Stimulated activated CD8-positive, alpha-beta memory T cell treated with anti-CD3 and anti-CD28 coated beads, Interleukin-12 subunit alpha, Interleukin-12 subunit beta, amount 100 ng/mL, for 4 hours (primary cell): ENCODE measurements at regions not wholly inside any gene's neighbourhood (a gene's known extent, or its start where the extent isn't known, plus 50 kb on each side); places are given as distances from the start of the nearest gene placed in this dataset.

Experiments
- DNase-seq: peaks from one replicate; pipeline ENCODE4 v3.0.0-alpha.2; 2020; ENCODE audit warnings: low read depth

DNA sequence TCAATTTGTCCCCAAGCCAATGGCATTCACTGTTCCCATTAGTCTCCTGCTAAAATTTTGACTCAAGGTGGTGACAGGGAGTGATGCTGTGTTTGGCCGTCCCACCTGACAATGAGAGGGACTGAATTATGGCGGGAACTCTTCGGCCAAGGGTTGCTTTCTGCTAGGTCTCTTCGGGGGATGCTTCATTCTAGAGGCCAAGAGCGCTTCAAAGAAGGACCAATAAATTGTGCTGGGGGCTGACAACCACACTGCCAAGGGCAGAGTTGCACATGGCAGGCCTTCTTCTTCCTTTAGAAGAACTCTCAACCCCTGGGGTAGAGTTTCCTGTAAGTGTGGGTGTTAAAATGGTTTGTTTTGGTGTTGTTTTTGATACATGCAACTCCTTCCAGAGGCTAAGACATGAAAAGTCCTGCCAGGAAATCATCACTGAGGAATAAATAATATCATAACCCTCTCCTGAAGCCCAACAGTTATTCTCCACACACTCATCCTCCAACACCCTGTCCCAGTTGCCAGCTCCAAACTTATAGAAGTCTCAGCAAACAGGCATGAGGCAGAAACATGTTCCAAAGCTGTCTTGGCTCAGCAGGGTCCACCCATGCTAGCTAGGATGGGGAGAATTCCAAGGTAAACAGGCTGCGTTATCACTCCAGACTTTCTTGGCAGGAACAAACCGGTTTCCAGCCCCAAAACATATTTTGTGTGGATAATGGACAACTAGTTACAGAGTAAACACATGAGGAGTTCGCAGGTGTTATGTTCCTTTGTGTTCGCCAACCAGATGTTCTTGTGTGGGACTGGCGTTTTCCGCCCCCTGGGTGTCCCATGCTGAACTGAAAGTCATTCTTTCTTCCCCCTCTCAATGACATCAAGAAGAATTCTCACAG is 396.7 kb upstream of the RGMA start:
- DNase-seq, result no peak

DNA sequence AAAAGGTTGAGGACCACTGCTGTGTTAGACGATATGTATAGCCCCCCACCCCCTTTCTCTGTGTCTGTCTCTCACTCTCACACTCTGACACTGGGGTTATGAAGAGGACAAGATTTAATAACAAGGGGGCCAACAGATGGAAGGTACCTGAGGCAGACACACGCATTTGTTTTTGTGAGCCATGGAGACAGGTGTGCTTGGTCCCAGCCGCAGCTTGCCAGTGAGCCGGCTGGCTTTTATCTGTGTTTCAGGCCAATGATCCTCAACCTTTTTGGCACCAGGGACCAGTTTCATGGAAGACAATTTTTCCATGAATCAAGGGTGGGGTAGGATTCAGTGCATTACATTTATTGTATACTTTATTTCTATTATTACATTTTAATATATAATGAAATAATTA is 394.9 kb upstream of the RGMA start:
- DNase-seq, result no peak

DNA sequence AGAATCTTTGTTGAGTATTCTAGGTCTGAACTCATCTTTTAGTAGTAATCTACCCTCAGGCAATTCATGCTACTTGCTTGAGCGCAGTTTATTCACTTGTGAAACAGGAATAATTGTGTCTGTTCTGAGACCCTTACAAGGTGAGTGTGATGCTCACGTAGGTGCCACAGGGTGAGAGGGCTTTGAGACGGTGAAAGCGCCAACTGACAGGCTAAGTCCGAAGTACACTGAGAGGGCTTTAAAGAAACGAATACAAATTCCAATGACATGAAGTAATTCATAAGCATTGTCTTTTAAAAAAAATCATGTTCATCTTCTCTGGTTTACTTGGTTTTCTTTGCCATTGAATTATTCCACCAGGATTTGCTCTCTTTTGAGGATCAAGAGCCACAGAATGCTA is 393.7 kb upstream of the RGMA start:
- DNase-seq, result no peak

DNA sequence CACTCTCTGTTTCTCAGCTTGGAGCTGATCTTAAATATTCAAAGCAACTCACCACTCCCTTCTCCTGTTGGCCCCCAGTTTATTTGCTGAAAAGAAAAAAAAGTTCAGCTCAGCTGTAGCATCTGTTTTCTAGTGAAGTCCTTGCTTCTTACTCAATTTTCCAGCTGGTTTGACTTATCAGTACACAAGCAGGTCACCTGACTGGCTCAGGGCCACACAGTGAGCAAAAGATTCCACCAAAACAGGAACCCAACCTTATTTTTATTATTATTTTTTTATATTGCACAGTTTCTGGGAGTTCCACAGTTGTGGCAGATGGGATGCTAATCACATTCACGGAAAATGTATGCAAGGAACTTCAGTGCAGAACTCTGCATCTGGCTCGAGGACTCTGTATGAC is 390.7 kb upstream of the RGMA start:
- DNase-seq, result no peak

DNA sequence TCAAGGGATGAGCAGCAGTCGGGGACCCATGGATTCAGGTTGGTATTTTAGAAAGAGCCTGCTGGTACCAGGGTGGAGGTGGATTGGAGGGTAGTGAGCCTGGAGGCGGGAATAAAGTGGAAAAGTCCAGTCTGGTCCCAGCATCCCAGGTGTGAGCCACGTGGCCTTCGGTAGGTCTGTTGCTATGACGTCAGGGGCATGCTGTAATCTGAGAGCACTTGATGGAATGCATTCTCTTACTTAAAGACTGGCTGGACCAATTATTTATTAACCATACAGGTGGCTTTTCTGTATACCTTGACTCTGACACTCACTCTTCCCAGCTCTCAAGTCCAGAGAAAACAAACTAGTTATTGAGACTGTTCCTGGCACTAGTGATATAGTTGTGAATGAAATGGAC is 389.9 kb upstream of the RGMA start:
- DNase-seq, result no peak

DNA sequence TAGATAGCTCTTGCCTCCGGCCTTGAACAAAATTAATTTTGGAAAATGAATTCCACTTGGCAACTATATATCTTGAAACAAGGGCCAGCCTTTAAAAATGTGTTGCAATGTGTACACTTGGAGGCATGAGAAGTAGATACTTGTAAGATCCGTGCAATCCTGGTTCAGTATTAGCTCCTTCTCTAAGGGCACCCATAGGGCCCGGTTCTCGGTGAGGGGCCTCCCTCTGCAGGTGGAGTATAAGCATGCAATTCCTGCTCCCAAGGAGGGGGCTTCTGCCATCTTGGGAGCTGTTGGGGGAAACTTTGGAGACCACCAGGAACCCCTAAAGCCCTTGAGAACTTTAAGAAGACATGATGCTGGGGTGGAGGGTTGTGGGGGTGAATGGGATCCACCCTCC is 388.7 kb upstream of the RGMA start:
- DNase-seq, result no peak

DNA sequence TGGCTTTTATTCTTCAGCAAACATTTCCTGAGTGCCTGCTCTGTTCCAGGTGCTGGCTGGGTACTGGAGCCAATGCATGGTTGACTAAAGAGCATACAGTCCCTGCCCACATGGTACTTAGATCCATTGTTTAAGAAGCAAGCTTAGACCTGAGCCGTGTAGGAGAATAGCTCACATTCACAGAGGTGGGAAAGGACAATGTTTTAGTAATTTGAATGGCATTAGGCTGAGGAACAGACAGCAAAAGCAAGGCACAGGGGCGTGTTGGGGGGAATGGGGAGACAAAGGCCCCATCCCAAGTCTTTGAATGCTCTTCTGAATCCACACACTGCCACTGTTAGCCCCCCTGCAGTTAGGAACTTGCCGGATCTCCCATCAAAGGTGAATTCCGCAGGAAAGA is 388.2 kb upstream of the RGMA start:
- DNase-seq, result no peak

DNA sequence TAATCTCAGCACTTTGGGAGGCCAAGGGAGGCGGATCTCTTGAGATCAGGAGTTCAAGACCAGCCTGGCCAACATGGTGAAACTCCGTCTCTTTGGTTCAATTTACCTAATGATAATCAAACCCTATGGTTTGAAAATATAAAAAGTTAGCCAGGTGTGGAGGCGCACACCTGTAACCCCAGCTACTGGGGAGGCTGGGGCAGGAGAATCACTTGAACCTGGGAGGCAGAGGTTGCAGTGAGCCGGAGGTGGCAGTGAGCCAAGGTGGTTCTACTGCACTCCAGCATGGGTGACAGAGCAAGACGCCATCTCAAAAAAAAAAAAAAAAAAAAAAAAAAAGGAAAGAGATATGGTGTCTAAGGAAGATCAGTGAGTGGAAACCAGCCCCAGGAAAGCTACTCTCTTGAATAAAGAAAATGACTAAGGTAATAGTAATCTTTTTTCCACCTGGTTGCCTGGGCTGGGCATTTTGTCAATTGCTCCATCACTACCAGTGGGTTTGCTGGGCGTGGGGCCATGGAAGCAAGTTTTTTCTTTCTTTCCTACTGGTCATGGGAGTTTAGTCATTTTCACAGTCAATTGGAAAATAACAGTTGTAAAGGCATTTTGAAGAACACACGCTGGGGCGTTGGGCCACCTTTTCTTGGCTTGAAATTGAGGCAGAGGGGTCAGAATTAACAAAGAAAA is 387.6 kb upstream of the RGMA start:
- DNase-seq, result no peak

DNA sequence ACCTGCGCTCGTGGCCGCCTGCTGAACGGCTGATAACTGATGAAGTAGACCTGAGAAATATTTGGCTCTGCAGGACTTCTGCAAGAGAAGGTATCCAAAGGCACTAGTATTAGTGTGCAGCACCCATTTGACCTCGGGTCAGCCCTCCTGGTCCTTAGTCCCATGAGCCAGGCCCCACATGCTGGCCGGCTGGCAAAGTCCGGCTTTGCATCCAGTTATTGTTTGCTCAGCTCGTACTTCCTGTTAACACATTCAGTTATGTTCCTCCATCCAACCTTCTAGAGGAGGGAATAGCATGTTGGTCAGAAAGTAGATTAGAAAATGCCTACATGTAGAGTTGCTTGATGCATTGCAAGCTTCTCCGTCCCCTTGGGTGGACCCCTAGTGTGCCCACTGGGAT is 385.7 kb upstream of the RGMA start:
- DNase-seq, result no peak

DNA sequence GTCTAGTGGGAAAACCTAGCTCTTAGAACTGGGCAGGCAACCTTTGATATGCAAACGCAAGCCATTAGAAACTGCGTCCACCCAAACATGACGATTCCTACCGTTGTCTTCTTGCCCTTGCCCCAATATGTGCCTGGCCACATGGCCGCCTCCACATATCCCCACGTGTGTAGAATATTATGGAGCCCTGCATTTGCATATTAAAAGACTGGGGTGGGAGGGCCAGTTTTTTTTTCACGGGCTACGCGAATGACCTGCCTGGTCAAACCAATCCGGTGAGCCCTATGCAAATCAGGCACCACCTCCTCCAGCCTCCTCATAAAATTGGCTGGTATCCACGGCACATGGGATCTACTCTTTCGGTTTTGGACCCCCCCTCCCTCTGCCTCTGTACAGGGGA is 381.0 kb upstream of the RGMA start:
- DNase-seq, result no peak

DNA sequence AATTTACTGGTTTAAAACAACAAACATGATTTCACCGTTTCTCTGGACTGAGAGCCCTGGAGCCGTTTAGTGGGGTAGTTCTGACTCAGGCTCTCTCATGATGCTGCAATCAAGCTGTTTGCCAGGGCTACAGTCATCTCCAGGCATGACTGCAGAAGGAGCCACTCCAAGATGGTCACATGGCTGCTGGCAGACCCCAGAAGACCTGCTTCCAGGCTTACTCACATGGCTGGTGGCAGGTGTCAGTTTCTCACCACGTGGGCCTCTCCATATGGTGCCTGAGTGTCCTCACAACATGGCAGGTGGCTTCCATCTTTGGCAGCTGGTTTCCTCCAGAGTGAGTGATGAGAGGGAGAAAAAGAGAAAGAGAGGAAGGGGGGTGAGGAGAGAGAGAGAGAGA is 378.3 kb upstream of the RGMA start:
- no peak for DNase-seq

DNA sequence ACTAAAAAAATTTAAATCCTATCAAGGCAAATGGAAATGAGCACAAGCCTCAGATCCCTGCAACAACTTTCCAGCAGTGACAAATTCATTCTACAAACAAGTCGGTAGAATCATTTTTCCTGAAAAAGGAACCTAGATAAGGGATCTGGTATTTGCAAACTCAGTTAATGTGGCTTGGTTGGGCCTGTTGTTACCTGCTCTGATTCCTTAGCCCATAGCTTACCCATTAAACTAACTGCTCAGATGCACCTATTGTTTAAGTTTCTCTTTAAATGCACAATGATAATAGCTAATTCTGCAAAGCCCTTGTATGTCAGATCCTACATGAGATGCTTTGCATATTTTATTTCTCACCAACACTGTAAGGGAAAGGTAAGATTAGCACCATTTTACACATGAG is 377.4 kb upstream of the RGMA start:
- no peak for DNase-seq

DNA sequence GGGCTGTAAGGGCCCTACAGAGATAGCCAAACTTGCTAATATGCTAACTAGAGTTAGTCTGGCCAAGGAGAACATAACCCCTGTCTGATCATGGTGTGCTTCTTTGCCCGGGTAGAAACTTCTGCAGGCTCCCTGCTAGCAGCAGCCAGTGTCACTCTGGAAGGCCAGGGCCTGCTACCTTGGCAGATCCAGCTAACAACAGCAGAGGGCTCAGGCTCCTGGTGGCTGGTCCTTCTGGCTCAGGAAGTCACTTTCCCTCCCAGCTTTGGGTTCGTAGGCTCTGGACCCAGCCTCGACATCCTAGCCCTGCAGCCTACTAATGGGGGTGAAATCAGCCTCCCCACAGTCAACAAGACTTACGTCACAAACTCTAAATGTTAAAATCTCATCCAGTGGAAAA is 373.7 kb upstream of the RGMA start:
- no peak for DNase-seq

DNA sequence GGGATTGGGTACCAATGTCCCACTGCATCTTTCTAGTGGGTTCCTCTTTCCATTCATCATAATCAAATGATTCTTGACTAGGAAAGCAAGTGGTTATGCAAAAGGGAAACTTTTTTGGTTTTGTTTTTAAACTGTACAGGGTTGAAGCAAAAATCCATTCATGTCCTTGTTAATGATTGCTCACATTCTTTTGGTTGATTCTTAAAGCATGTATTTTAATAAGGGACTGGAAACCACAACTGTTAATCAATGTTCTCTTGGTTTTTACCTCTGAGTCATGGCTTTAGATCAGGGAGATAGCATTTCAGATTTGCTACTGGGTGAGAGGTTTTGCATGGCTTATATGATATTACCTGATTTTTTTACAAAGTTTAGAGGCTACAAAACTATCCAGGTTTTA is 371.7 kb upstream of the RGMA start:
- DNase-seq, result no peak

DNA sequence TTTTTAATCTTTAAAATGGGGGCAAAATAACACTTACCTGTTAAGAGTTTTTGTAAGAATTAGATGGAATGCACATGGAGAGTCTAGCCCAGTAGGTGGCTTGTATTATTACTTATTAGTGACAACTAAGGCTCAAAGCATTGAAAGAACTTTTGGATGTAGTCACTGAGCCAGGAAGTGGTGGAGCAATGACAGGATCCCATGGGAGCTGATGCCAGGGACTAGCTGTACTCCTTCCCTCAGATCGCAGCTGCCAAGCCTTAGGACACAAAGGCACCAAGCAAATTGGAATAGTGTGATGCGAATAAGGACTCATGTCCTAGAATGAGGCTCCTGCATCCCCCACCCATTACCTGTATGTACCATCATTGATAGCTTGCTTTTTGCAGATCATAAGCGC is 370.4 kb upstream of the RGMA start:
- DNase-seq, result no peak

DNA sequence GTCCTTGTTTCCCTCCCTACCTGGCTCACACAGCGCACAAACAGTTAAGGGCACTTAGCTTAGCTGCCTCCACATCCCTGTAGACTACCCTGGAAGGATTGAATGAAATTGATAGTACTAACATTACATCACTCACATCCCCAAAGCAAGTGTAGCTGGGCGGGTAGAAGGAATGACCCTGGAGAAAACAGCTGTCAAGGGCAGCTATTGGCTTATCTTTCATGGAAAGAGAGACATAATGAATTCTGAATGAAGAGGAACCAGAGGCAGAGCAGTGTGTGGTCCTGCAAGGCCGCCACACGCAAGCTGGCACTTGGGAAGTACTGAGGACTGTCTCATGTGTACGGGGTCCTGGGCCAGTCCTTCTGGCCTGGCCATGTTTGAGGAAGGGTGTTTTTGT is 369.6 kb upstream of the RGMA start:
- DNase-seq, result no peak

DNA sequence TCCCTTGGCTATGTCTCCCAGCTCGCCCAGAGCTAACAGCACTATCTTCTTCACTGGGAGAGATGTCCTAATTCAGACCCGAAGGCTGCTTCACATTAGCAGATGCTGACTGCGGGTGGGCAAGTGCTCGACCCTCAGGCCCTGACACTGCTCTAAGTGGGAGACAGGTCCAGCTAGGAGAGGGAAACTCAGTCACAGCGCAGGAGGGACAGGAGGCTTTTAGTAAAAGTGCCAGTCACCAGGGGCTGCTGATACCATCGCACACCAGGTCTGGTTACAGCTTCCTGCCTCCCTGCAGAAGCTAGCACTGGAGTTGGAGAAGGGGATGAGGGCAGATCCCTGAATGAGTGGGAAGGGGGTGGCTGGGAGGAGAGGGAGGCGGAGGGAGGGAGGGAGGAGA is 365.8 kb upstream of the RGMA start:
- no peak for DNase-seq

DNA sequence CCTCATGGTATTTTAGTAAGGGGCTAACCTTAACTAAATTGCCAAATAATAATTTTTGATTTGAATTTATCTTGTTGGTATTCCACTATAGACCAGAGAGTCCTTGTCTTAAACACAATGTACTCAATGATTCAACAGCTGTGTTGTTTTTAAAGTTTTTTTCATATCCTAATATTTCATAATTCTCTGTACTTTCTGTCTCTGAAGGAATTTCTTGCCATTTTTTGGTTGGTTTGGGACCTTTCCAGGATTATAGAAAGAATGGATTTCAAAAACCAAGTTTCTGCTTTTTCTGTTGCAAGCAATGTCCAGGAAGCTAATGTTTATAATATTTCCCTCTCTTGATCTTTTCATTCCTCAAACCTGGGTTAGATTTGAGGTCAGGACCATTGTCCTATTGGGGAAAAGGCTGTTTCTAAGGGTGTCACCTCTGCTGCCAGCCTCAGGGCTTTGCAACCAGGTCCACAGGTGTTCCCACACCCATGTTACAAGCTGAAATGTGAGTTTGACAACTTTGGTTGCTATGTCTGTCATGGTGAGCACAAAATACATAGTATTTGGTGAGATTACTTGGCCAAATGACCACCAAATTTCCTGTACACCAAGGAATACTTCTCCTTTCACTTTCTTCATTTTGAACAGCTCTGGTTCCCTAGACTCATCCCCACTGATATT is 363.7 kb upstream of the RGMA start:
- no peak for DNase-seq

DNA sequence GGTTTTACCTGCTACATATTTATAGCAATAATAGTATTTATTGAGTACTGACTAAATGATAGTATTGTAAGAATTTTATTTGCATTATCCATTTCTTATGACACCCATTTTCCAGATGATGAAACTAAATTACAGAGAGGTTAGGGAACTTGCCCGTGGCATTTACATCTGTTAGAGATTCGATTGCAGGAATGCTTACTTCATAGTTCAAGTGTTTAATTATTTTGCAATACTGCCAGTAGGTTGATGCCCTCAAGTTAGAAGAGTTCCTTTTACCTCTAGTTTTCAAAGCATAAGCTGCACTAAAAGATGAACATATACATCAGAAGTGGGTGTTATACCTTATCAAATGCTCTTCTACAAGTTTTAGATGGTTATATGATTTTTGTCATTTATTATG is 362.8 kb upstream of the RGMA start:
- DNase-seq, result no peak

DNA sequence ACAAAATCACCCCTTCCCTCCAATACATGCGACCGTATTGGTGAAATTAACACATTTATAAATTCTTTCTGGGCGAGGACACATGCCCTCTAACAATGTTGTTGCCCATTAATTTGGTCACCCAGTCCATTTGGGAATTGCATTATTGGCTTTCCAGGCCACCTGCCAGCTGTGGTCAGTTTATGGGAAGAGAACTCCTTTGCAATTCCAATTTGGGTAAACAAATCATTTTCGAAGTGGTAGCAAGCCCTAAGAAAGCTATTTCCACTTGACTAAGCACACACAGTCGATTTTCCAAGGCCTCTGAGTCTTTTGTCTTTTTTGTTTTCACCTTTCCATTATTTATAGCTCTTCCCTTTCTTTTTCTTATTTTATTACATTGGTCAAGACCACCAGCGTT is 362.3 kb upstream of the RGMA start:
- no peak for DNase-seq

DNA sequence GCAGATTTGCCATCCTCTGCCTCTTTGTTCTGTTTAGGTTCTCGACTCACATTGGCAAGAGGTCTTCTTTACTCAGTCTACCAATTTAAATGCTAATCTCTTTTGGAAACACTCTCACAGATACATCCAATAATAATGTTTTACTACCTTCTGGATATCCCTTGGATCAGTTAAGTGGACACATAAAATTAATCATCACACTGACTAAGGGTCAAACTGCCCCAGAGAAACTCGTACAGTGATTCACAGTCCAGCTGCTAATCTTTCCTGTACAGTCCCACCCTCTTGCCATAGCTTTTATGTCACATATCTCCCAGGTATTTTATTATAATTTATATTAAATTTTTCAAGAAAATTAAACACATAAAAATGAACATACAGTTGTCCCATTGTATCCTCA is 360.8 kb upstream of the RGMA start:
- no peak for DNase-seq

DNA sequence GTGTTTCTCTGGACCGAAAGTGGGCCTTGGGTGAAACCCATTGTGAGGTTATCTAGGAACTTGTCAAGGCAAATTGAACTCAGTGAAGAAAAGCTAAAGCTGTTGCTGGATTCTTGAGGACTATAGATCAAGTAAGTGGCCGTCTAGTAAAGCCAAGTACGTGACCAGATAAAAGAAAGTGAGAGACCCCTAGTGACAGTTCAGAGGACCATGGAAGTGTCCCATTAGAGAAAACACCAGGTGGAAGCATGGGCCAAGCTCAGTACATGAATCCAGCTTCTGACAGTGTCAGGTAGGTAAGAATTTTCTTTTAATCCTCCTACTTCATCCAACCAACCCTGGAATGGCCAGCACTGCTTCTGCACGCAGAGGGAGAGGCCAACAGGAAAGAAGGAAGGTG is 349.3 kb upstream of the RGMA start:
- DNase-seq, result no peak

DNA sequence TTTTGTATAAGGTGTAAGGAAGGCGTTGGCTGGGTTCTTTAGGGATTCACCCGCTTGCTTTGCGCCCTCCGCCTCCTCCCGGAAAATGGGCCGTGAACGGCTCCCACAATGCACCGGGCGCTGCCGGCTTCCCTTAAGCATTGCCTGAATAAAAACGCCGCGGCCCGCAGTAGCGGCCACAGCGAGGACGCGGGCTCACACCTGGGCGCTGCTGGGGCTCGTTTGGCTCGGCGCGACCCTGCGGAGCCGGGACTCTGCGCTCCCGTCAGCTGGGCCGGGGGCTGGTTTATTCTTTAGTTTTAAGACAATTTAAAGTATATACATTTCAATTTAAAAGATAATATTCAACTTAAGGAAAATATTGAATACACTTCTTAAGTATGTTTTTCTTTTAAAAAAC is 343.5 kb upstream of the RGMA start:
- no peak for DNase-seq
